PFSK-1 (cell line): ENCODE measurements at regions not wholly inside any gene's neighbourhood (a gene's known extent, or its start where the extent isn't known, plus 50 kb on each side); places are given as distances from the start of the nearest gene placed in this dataset.

Experiments
- POLR2AphosphoS5 ChIP-seq: IDR thresholded peaks from 2 replicates; pipeline ENCODE4 v1.6.1; 2012; ENCODE audit warnings: low read depth, mild to moderate bottlenecking, control low read depth, low read length, moderate library complexity
- REST ChIP-seq, 2 experiments: IDR thresholded peaks; 2 replicates each; pipeline versions ENCODE4 v1.6.1 to v1.8.0; 2011 to 2012; ENCODE audit warnings: low read depth in 2 of 2, low read length in 2 of 2, control low read depth in 1 of 2, inconsistent platforms in 1 of 2, mild to moderate bottlenecking in 1 of 2, moderate library complexity in 1 of 2; ENCODE audit not compliant: insufficient read depth in 1 of 2

- TF ChIP-seq REST (IDR thresholded peaks at IDR 0.05; ENCODE audit: insufficient read depth in 1 of 2, low read depth in 2 of 2, low read length in 2 of 2) (no peak), POLR2AphosphoS5 (no peak)
Observed at GRCh38 chr2:235143789-235144188, 192.0 kb downstream of the SH3BP4 start.
